HUES64 (cell line): ENCODE measurements at regions not wholly inside any gene's neighbourhood (a gene's known extent, or its start where the extent isn't known, plus 50 kb on each side); places are given as distances from the start of the nearest gene placed in this dataset.

Experiments used
- H3K27ac ChIP-seq: 2 replicates; pipeline ENCODE4 v1.7.0; 2013; ENCODE audit warnings: low read depth, low read length, inconsistent platforms
- H3K27me3 ChIP-seq: 2 replicates; pipeline ENCODE4 v1.6.1; 2013; ENCODE audit warnings: mild to moderate bottlenecking, low read length; ENCODE audit not compliant: insufficient read depth
- H3K36me3 ChIP-seq: 2 replicates; pipeline ENCODE4 v1.6.1; 2013; ENCODE audit warnings: mild to moderate bottlenecking, low read length; ENCODE audit not compliant: insufficient read depth
- H3K4me1 ChIP-seq: 2 replicates; pipeline ENCODE4 v1.6.1; 2013; ENCODE audit warnings: mild to moderate bottlenecking, low read length, moderate library complexity; ENCODE audit not compliant: insufficient read depth
- H3K4me3 ChIP-seq: 2 replicates; pipeline ENCODE4 v1.5.1; 2013; ENCODE audit warnings: mild to moderate bottlenecking, low read length, moderate library complexity
- H3K9ac ChIP-seq: 2 replicates; pipeline ENCODE4 v1.6.1; 2013; ENCODE audit warnings: mild to moderate bottlenecking, low read depth, low read length
- H3K9me3 ChIP-seq: 2 replicates; pipeline ENCODE4 v1.6.1; 2013; ENCODE audit warnings: low read depth, low read length; ENCODE audit not compliant: insufficient read depth
- WGBS: fragments of 150-250, 120-280 bp; methylation state at CpG from one replicate; pipeline ENCODE4 v1.1.7; 2013; ENCODE audit warnings: missing lambda C conversion rate; 5-methylcytosine and 5-hydroxymethylcytosine counted together

DNA sequence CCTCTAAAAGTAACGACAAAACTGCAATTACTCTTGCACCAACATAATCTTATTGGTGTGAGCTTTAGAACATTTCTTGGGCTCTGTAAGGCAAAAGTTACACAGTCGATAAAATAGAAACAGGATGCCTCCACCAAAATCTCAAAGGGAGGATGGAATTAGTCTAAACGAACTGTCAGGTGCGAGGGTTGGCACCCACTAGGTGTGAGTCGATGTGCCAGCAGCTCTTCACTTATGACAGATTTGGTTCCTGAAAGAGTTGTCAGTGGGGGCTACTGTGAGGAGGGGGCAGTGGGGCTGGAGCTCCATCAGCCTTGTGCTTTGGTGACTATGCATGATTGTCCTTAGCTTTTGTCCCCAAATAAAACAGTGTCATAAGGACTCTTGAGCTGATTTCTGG is 422.9 kb downstream of the TMEM114 start:
- no peaks in the 10 kb centered on the region for H3K9me3 ChIP-seq
- no peaks in the 10 kb centered on the region; the same call in 1 of the 2 replicates for H3K4me1 ChIP-seq
- no peak overlapping the region for H3K9ac ChIP-seq
- 98% methylated on average over 5 of the region's 5 CpGs for WGBS
- no peaks in the 10 kb centered on the region for H3K36me3 ChIP-seq
- no peak overlapping the region for H3K27ac ChIP-seq
- no peak overlapping the region for H3K4me3 ChIP-seq
- no peaks in the 10 kb centered on the region for H3K27me3 ChIP-seq

DNA sequence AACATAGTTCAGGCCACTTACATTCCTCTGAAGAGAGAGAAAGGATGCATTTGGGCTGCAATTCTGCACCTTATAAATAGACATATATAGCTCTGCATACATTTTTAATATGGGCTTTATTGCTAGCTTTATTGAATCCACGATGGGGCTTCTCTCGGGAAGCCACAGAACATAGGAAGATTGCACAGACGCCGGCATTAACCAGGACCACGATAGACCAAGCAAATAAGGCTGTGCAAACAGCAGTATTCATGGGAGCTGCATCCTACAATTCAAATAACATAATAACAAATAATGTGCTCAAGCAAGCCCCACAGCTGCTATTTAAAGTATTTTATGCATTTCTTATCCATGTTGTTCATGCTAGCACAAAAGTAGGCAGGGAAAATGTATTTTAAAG is 432.3 kb downstream of the TMEM114 start:
- no peak overlapping the region for H3K27ac ChIP-seq
- WGBS = 96% methylated on average over 5 of the region's 5 CpGs
- H3K36me3 ChIP-seq = no peaks in the 10 kb centered on the region
- no peak overlapping the region for H3K4me3 ChIP-seq
- no peaks in the 10 kb centered on the region for H3K4me1 ChIP-seq
- no peaks in the 10 kb centered on the region for H3K27me3 ChIP-seq
- no peak overlapping the region for H3K9ac ChIP-seq
- H3K9me3 ChIP-seq = peaks cover 3% of the 10 kb centered on the region; the same call in 1 of the 2 replicates

DNA sequence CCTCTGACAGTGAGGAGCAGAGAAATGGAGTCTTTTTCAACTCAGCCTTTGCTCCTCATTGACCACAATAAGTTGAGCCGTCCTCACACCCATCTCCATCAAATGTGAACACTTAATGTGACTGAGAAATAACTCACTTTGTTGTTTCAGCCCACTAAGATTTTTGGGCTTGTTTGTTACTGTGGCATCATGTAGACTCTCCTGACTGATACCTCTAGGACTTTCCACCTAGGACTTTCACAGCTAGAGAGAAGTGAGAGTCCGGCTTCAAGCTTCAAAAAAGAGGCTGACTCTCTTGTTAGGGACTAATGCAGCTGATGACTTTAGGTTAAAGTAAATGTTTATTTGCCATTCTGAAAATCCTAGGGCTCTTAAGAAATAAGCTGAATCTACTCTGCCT is 435.0 kb downstream of the TMEM114 start:
- Histone ChIP-seq H3K4me1 (no peaks in the 10 kb centered on the region), H3K9me3 (peaks cover 3% of the 10 kb centered on the region; the same call in 1 of the 2 replicates), H3K36me3 (no peaks in the 10 kb centered on the region), H3K27ac (no peak overlapping the region), H3K9ac (no peak overlapping the region), H3K4me3 (no peak overlapping the region), H3K27me3 (no peaks in the 10 kb centered on the region)
- WGBS = 91% methylated on average over 1 of the region's 2 CpGs

DNA sequence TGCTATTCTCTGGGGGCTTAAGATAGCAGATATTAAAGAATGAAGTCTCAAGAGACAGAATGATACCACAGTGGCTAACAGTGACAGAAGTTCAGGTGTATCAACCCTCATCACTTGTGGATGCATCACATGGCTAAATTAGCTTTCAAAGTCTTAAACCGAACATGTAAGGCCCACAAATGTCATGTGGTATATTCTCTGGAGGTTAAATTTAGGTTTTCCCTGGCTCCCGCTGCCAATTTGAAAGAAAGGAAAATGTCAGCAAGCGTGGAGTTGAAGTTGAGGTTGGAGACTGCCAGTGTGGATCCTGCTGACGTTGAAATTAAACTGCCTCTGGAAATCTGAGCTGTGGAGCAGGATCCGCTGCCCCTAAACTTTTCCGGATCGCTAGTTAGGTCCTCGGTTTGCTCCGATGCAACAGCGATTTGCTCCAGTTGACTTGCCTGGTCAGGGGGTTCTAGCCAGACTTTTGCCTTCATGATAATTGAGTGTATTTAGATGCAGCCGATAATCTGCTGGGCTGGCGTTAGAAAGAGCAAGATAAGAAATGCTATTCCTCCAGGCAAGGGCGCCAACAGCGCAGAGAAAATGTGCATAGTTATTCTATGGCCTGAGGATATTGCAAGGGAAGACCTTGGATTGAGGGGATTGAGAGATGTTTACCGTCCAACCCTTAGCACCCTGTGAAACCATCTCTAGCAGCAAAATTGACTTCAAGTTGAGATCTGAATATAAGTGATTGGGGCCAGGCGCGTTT is 443.9 kb downstream of the TMEM114 start:
- 93% methylated on average over 17 of the region's 17 CpGs for WGBS
- Histone ChIP-seq H3K4me3 (no peak overlapping the region), H3K9ac (no peak overlapping the region), H3K27ac (no peak overlapping the region), H3K4me1 (no peaks in the 10 kb centered on the region), H3K27me3 (no peaks in the 10 kb centered on the region), H3K9me3 (no peaks in the 10 kb centered on the region), H3K36me3 (no peaks in the 10 kb centered on the region)

DNA sequence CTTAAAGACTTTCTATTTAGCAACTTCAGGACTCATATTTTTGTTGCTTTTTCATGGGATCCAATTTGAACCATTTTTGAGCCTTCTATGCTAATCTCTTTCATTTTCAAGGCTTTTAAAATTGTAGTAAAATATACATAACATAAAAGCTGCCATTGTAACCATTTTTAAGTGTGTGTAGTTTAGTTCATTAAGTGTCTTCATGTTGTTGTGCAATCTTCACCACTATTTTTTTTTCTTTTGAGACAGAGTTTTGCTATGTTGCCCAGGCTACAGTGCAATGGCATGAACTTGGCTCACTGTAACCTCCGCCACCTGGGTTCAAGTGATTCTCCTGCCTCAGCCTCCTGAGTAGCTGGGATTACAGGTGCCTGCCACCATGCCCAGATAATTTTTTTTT is 451.6 kb downstream of the TMEM114 start:
- H3K4me1 ChIP-seq = 0 out of 2 replicates have a peak, but pooled peaks cover 3% of the 10 kb centered on the region
- 96% methylated on average over 1 of the region's 1 CpG for WGBS
- H3K4me3 ChIP-seq = no peak overlapping the region
- no peak overlapping the region for H3K27ac ChIP-seq
- H3K36me3 ChIP-seq = no peaks in the 10 kb centered on the region
- H3K27me3 ChIP-seq = no peaks in the 10 kb centered on the region
- no peak overlapping the region for H3K9ac ChIP-seq
- H3K9me3 ChIP-seq = no peaks in the 10 kb centered on the region

DNA sequence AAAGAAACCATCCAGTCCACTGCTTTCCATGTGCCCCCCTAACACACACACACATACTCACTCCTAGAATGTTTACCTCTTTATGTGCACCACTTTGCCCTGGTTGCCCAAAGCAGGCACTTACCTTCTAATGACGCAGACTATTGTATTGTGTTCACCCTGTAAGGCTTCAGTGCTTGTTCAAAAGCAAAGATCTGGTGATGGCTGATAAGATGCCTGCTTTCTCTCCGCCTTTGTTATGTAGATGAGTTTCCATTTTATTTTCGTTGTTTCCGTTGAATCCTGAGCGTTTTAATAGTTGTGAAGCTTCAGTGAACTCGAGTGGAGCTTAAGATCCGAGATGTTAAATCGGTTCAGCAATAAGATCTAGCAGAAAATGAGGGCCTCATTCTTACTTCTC is 452.7 kb downstream of the TMEM114 start:
- Histone ChIP-seq H3K27me3 (no peaks in the 10 kb centered on the region), H3K9me3 (no peaks in the 10 kb centered on the region), H3K9ac (no peak overlapping the region), H3K27ac (no peak overlapping the region), H3K4me1 (0 out of 2 replicates have a peak, but pooled peaks cover 3% of the 10 kb centered on the region), H3K36me3 (no peaks in the 10 kb centered on the region), H3K4me3 (no peak overlapping the region)
- WGBS = 71% methylated on average over 8 of the region's 8 CpGs

DNA sequence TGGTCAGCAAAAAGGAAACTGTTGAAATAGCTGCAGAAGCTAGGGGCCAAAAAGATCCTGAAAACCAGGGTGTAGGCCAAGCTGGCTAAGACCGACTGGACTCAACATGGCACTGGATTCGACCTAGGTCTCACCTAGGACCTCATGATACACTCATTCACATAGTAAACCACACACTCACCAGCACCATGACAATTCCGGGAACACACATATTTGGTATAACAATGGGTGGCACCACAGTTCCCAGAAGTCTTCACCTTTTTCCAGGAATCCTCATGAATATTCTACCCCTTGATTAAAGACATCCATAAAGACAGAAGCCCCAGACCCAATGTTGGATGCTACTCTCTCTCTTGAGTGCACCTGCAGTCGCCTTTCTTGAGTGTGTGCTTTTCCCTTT is 460.1 kb downstream of the TMEM114 start:
- no peak overlapping the region for H3K9ac ChIP-seq
- H3K9me3 ChIP-seq = peaks cover 2% of the 10 kb centered on the region; the same call in 1 of the 2 replicates
- H3K27ac ChIP-seq = no peak overlapping the region
- 91% methylated on average over 4 of the region's 4 CpGs for WGBS
- H3K4me1 ChIP-seq = no peaks in the 10 kb centered on the region
- H3K36me3 ChIP-seq = no peaks in the 10 kb centered on the region
- no peaks in the 10 kb centered on the region for H3K27me3 ChIP-seq
- H3K4me3 ChIP-seq = no peak overlapping the region

DNA sequence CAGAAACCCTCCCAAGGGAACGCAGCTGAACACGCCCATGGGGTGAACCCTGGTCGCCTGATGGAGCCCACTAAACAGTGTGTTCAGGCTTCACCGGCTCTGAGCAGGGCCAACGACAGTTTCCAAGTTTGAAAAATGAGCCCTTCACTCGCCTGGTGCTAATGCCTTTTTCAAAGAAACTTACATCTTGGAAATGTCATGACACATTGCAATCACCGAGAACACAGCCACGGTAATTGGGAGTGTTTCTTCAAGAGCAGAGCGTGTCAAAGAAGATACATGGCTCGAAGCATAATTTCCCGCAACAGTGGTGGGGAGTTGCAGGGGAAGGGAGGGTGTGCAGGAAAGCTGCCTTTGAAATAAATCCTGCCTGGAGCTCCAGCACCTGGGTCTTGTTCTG is 463.2 kb downstream of the TMEM114 start:
- Histone ChIP-seq H3K4me3 (no peak overlapping the region), H3K36me3 (no peaks in the 10 kb centered on the region), H3K27ac (no peak overlapping the region), H3K9me3 (peaks cover 2% of the 10 kb centered on the region; the same call in 1 of the 2 replicates), H3K4me1 (no peaks in the 10 kb centered on the region), H3K9ac (no peak overlapping the region), H3K27me3 (no peaks in the 10 kb centered on the region)
- 97% methylated on average over 11 of the region's 11 CpGs for WGBS

DNA sequence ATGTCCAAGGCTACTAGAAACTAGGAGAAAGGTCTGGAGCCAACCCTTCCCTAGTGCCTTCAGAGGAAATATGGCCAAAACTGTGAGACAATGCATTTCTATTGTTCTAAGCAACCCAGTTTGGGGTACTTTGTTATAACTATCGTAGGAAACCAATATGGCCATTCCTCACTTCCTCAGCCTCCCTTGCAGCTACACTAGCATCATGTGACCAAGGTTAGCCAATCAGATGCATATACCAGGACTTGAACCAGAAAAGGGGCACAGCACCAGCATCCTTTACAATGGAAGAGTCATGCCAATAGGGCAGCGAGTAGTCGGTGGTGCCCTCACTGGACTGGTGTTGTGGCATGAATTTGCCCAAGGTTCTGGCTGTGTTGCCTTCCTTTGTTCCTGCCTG is 464.0 kb downstream of the TMEM114 start:
- no peak overlapping the region for H3K27ac ChIP-seq

DNA sequence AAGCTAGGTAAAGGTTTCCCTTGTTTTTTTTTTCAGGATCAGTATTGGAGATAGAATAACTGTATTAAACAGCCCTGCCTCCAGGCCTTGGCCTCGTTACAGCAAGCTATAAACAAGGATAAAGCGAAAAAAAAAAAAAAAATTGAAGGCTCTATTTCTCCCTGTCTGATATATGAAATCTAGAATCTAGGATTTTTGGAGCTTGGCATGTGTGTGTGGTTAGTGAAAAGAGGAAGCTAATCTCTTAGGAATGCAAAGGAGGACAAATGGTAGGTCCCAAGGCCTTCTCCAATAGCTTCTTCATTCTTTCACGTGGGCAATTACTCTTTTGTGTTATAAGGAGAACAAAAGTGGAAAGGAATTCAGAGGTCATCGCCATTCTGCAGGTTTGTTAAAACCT is 470.3 kb downstream of the TMEM114 start:
- H3K9me3 ChIP-seq = 0 out of 2 replicates have a peak, but pooled peaks cover 6% of the 10 kb centered on the region
- H3K36me3 ChIP-seq = no peaks in the 10 kb centered on the region
- H3K27me3 ChIP-seq = no peaks in the 10 kb centered on the region
- 89% methylated on average over 4 of the region's 4 CpGs for WGBS
- H3K4me1 ChIP-seq = no peaks in the 10 kb centered on the region
- no peak overlapping the region for H3K9ac ChIP-seq
- H3K27ac ChIP-seq = no peak overlapping the region
- no peak overlapping the region for H3K4me3 ChIP-seq

More for the DNA sequence above, 464.0 kb downstream of the TMEM114 start:
- Histone ChIP-seq H3K4me3 (no peak overlapping the region), H3K36me3 (no peaks in the 10 kb centered on the region), H3K27me3 (no peaks in the 10 kb centered on the region), H3K9ac (no peak overlapping the region), H3K4me1 (no peaks in the 10 kb centered on the region), H3K9me3 (peaks cover 2% of the 10 kb centered on the region; the same call in 1 of the 2 replicates)
- WGBS = 99% methylated on average over 3 of the region's 3 CpGs

DNA sequence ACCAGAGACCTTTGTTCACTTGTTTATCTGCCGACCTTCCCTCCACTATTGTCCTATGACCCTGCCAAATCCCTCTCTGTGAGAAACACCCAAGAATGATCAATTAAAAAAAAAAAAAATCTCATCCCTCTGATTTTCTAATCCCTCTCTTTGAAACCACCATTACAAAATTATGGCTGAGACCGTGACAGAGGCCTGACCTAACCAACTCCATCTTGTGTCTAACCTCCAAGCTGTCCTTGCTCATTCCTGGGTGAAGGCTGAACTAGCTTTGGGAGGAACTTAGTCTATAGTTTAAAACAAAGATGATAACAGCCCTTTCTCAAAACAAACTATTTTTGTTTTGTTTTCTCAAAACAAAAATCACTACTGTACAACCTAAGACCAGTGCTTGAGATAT is 474.5 kb downstream of the TMEM114 start:
- Histone ChIP-seq H3K27ac (no peak overlapping the region), H3K4me3 (no peak overlapping the region), H3K27me3 (no peaks in the 10 kb centered on the region), H3K9me3 (peaks cover 14% of the 10 kb centered on the region; the same call in 1 of the 2 replicates), H3K36me3 (no peaks in the 10 kb centered on the region), H3K9ac (no peak overlapping the region), H3K4me1 (no peaks in the 10 kb centered on the region)
- WGBS = 68% methylated on average over 2 of the region's 2 CpGs
